ENCODE measurements at regions not wholly inside any gene's neighbourhood (a gene's known extent, or its start where the extent isn't known, plus 50 kb on each side); places are given as distances from the start of the nearest gene placed in this dataset.
"Not testable (repeated sequence)": the region's sequence is repeated elsewhere in the genome, so short reads cannot be mapped to it uniquely, and the experiment has no call there.

DNA sequence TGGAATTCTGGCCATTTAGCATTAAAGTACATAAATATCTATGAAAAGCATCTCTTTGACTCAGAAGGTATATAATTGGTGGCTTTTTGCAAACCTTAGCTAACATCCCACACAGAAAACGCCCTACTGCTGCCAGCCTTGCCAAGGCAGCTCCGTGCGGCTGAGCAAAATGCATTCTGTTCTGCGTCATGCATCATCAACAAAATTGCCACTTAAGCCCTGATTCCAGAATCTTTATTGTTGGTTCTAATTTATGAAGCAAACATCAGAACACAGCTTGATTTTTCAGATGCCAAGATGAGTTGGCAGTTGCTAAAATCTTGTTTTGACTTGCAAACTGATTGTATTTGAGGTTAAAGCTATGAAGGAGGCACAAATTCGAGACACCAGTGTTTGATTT is 314.9 kb upstream of the DEPDC1 start:
- DNase-seq (ENCODE audit: low spot score): no peak
- ChIA-PET POLR2A (ENCODE audit: low non-redundant PET) (no interaction called here), CTCF (interaction anchor here (0.7 kb wide), 1 partner anchor 59 kb away, joined by 3 read pairs; no protein-coding TSS in a partner anchor)
- no peak overlapping the region for H3K27ac ChIP-seq
- TF ChIP-seq, protein P1, sequence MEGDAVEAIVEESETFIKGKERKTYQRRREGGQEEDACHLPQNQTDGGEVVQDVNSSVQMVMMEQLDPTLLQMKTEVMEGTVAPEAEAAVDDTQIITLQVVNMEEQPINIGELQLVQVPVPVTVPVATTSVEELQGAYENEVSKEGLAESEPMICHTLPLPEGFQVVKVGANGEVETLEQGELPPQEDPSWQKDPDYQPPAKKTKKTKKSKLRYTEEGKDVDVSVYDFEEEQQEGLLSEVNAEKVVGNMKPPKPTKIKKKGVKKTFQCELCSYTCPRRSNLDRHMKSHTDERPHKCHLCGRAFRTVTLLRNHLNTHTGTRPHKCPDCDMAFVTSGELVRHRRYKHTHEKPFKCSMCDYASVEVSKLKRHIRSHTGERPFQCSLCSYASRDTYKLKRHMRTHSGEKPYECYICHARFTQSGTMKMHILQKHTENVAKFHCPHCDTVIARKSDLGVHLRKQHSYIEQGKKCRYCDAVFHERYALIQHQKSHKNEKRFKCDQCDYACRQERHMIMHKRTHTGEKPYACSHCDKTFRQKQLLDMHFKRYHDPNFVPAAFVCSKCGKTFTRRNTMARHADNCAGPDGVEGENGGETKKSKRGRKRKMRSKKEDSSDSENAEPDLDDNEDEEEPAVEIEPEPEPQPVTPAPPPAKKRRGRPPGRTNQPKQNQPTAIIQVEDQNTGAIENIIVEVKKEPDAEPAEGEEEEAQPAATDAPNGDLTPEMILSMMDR (conservative IDR thresholded peaks at IDR 0.05; ENCODE audit: low read depth): no peak

DNA sequence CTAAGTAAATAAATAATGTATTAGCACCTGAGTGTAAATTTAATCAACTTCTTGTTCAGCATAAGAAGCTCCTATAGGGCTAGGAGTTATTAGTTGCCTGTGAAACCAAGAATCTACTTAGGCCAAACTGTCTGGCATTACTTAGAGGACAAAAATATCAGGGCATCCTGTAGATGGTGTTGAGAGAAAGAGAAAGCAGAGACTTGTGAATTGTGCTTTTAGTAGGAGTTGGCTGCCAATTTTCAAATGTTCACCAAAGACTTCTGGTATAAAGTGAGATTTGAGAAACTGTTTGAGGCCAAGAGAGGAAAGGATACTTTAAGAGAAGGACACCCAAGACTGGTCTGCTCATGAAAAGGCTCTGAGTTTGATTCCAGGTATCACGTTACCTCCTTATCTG is 315.5 kb upstream of the DEPDC1 start:
- no peak for DNase-seq (ENCODE audit: low spot score)
- ChIA-PET CTCF (no interaction called here), POLR2A (ENCODE audit: low non-redundant PET) (no interaction called here)
- H3K27ac ChIP-seq: no peak overlapping the region
- TF ChIP-seq, protein P1 (conservative IDR thresholded peaks at IDR 0.05; ENCODE audit: low read depth): no peak

DNA sequence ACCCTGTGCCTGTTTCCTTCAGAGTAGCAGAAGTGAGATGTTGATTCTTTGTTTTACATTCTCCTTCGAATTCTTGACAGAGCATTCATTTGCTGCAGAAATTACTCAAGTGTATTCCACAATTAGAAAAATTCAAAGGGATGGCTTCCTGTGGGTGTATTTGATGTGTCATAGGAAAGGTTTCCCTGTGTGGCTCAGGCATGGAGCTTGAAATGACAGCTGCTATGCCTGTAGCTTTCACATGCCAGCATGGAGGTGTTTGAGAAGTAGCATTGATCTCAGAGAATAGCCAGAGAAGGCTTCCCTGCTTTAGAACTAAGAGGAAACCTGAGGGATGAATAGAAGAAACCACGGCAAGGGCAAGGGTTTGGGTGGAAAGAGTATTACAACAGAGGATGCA is 317.2 kb upstream of the DEPDC1 start:
- H3K27ac ChIP-seq: no peak overlapping the region
- ChIA-PET CTCF (no interaction called here), POLR2A (ENCODE audit: low non-redundant PET) (no interaction called here)
- TF ChIP-seq, protein P1 (conservative IDR thresholded peaks at IDR 0.05; ENCODE audit: low read depth): no peak
- no peak for DNase-seq (ENCODE audit: low spot score)

DNA sequence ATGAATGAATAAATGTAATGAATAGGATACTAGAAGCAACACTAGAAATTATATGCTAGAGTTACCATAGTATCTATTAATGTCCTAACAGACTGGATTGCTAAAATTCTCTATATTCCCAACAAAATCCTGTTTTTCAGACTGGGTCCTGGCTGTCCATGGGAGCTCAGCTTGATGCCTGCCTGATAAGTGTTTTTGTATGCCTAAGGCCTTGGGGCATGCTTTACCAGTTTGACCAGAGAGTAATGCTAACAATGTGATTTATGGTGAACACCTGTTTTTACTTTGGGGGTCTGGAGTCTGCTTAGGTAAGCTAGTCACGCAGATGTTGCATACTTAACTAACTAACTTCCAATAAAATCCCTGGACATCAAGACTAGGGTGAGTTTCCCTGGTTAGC is 318.8 kb upstream of the DEPDC1 start:
- ChIA-PET POLR2A (ENCODE audit: low non-redundant PET) (no interaction called here), CTCF (interaction anchor here (0.7 kb wide), 1 partner anchor 24 kb away, joined by 3 read pairs; no protein-coding TSS in a partner anchor)
- TF ChIP-seq, protein P1 (conservative IDR thresholded peaks at IDR 0.05; ENCODE audit: low read depth): no peak
- no peak overlapping the region for H3K27ac ChIP-seq
- DNase-seq (ENCODE audit: low spot score): no peak

DNA sequence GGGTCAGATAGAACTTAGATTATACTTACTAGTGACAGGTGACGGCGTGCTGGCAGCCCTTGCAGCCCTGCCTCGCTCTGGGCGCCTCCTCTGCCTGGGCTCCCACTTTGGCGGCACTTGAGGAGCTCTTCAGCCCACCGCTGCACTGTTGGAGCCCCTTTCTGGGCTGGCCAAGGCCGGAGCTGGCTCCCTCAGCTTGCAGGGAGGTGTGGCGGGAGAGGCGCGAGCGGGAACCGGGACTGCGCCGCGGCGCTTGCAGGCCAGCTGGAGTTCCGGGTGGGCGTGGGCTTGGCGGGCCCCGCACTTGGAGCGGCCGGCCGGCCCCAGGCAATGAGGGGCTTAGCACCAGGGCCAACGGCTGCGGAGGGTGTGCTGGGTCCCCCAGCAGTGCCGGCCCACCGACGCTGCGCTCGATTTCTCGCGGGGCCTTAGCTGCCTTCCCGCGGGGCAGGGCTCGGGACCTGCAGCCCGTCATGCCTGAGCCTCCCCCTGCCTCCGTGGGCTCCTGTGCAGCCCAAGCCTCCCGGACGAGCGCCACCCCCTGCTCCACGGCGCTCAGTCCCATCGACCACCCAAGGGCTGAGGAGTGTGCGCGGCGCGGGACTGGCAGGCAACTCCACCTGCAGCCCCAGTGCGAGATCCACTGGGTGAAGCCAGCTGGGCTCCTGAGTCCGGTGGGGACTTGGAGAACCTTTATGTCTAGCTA is 320.8 kb upstream of the DEPDC1 start:
- H3K27ac ChIP-seq; POLR2A ChIA-PET (ENCODE audit: low non-redundant PET); DNase-seq (ENCODE audit: low spot score): not testable (repeated sequence)
- CTCF ChIA-PET: interaction anchor here (0.7 kb wide), 1 partner anchor 323 kb away, joined by 3 read pairs; no protein-coding TSS in a partner anchor

DNA sequence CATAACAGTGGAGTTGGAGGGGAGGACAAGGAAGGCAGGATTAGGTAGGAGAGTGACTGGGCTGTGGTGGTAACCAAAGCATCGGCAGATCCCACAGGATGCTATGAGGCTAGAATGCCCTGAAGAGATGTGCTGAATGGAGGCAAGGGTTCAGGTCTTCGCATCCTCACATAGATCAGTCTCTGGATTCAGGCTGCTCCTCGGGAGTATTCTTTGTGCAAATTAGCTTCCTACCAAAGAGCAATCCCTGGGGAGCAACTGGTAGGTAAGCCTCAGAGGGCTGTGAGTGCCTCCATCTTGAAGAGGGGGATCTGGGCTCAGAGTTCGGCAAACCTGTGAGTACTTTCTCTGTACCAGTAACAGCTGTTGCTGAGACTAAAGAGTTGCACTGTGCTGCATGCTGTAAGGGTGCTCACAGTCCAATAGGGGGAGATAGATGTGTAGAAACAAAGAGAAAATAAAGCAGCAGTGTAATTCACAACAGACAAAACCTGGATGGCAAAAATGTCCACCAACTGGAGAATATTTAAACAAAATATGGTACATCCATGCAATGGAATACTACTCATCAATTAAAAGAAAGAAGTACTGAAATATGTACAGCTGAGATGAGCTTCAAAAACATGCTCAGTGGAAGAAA is 322.4 kb upstream of the DEPDC1 start:
- DNase-seq (ENCODE audit: low spot score): peak; percentile 17
- ChIA-PET CTCF (interaction anchor here (1.2 kb wide), 1 partner anchor 197 kb away, joined by 5 read pairs; no protein-coding TSS in a partner anchor), POLR2A (ENCODE audit: low non-redundant PET) (no interaction called here)
- TF ChIP-seq, protein P1 (conservative IDR thresholded peaks at IDR 0.05; ENCODE audit: low read depth): no peak
- H3K27ac ChIP-seq: no peak overlapping the region

DNA sequence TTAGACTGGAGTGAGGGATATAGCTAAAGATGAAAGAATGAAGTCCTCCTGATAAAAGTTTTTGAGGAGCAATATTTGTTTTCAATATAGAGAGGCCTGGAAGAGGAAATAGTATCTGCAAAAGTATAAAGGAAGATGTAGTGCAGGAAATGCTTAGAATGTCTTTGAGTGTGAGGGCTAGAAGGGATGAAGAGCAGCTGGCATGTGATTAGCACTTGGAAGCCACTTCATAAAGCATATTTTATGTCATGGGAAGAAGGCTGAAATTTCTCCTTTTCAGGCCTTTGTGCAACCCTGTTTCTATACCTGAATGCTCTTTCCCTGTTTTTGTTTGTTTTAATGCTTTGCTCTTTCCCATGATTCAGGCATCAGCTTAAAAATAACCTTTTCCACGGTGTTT is 323.3 kb upstream of the DEPDC1 start:
- no peak overlapping the region for H3K27ac ChIP-seq
- TF ChIP-seq, protein P1 (conservative IDR thresholded peaks at IDR 0.05; ENCODE audit: low read depth): no peak
- ChIA-PET POLR2A (ENCODE audit: low non-redundant PET) (no interaction called here), CTCF (interaction anchor here (1.2 kb wide), 1 partner anchor 197 kb away, joined by 5 read pairs; no protein-coding TSS in a partner anchor)
- DNase-seq (ENCODE audit: low spot score): no peak

All from RWPE1 (cell line).